WTC11 (cell line): ENCODE measurements at regions not wholly inside any gene's neighbourhood (a gene's known extent, or its start where the extent isn't known, plus 50 kb on each side); places are given as distances from the start of the nearest gene placed in this dataset.

Experiments
- ATAC-seq: fragments of 200-7000 bp; cut with Tn5 transposase; 2 replicates; pipeline ENCODE4 v1.10.0; 2021; ENCODE audit warnings: mild to moderate bottlenecking, moderate library complexity
- CTCF ChIA-PET: fragments of 300-600 bp; sonication (Branson Sonifier 250); formaldehyde crosslinking; loops from one replicate; lab custom pipeline; 2021; ENCODE audit warnings: antibody characterized with exemption; lab: Charles Lee
- POLR2A ChIA-PET: fragments of 350-600 bp; sonication (Branson Sonifier 250); formaldehyde crosslinking; loops from one replicate; lab custom pipeline; 2021; ENCODE audit warnings: antibody characterized with exemption; lab: Charles Lee
- DNase-seq: peaks from one replicate; pipeline ENCODE4 v3.0.0; 2021; ENCODE audit warnings: low spot score
- H3K27ac Mint-ChIP-seq: 2 replicates; pipeline ENCODE4 v1.8.0; 2021; ENCODE audit warnings: mixed read lengths
- H3K27me3 Mint-ChIP-seq: 2 replicates; pipeline ENCODE4 v1.8.0; 2021; ENCODE audit warnings: low read depth, mild to moderate bottlenecking, moderate library complexity, mixed read lengths
- H3K36me3 Mint-ChIP-seq: 2 replicates; pipeline ENCODE4 v1.8.0; 2021; ENCODE audit warnings: mixed read lengths
- H3K4me1 Mint-ChIP-seq: 2 replicates; pipeline ENCODE4 v1.8.0; 2022; ENCODE audit warnings: mixed read lengths
- H3K4me3 Mint-ChIP-seq: 2 replicates; pipeline ENCODE4 v1.8.0; 2021; ENCODE audit warnings: mild to moderate bottlenecking, moderate library complexity, mixed read lengths
- H3K9me3 Mint-ChIP-seq: 2 replicates; pipeline ENCODE4 v1.8.0; 2021; ENCODE audit warnings: mixed read lengths
- CBFB ChIP-seq: sonication (generic); formaldehyde crosslinking; IDR thresholded peaks from 2 replicates; pipeline ENCODE4 v1.8.1; 2022; ENCODE audit warnings: mild to moderate bottlenecking, low read depth, missing genetic modification reagents
- CREB1 ChIP-seq: sonication (generic); formaldehyde crosslinking; IDR thresholded peaks from 2 replicates; pipeline ENCODE4 v1.8.0; 2023; ENCODE audit warnings: mild to moderate bottlenecking, missing genetic modification reagents
- GABPB1 ChIP-seq: sonication (generic); formaldehyde crosslinking; IDR thresholded peaks from 2 replicates; pipeline ENCODE4 v1.8.1; 2023; ENCODE audit warnings: mild to moderate bottlenecking, missing genetic modification reagents
- GRHL2 ChIP-seq: fragments of 250-450 bp; sonication (Bioruptor Pico); IDR thresholded peaks from 2 replicates; pipeline ENCODE4 v1.8.0; 2022; ENCODE audit warnings: mild to moderate bottlenecking, moderate library complexity; ENCODE audit not compliant: insufficient replicate concordance, severe bottlenecking
- GTF2I ChIP-seq: fragments of 250-450 bp; sonication (Bioruptor Pico); conservative IDR thresholded peaks from 2 replicates; pipeline ENCODE4 v1.4.0; 2021; ENCODE audit warnings: mild to moderate bottlenecking
- IRF2 ChIP-seq: sonication (generic); formaldehyde crosslinking; IDR thresholded peaks from 2 replicates; pipeline ENCODE4 v1.8.0; 2022; ENCODE audit warnings: low read depth, missing genetic modification reagents, borderline replicate concordance
- JUN ChIP-seq: sonication (generic); formaldehyde crosslinking; IDR thresholded peaks from 2 replicates; pipeline ENCODE4 v1.8.0; 2023; ENCODE audit warnings: mild to moderate bottlenecking, missing genetic modification reagents
- NFE2L1 ChIP-seq: sonication (generic); formaldehyde crosslinking; IDR thresholded peaks from 2 replicates; pipeline ENCODE4 v1.8.1; 2023; ENCODE audit warnings: missing genetic modification reagents
- NR3C1 ChIP-seq: sonication (generic); formaldehyde crosslinking; conservative IDR thresholded peaks from 2 replicates; pipeline ENCODE4 v1.8.1; 2023; ENCODE audit warnings: low read depth, mild to moderate bottlenecking, missing genetic modification reagents
- PRRX2 ChIP-seq: fragments of 250-450 bp; sonication (Bioruptor Pico); IDR thresholded peaks from 2 replicates; pipeline ENCODE4 v1.8.0; 2021; ENCODE audit warnings: mild to moderate bottlenecking
- RELA ChIP-seq: sonication (generic); formaldehyde crosslinking; IDR thresholded peaks from 2 replicates; pipeline ENCODE4 v1.8.1; 2022; ENCODE audit warnings: missing genetic modification reagents, mild to moderate bottlenecking, borderline replicate concordance
- SMAD3 ChIP-seq: sonication (generic); formaldehyde crosslinking; IDR thresholded peaks from 2 replicates; pipeline ENCODE4 v1.8.0; 2022; ENCODE audit warnings: missing genetic modification reagents, mild to moderate bottlenecking, borderline replicate concordance
- SMAD4 ChIP-seq: sonication (generic); formaldehyde crosslinking; IDR thresholded peaks from 2 replicates; pipeline ENCODE4 v1.8.0; 2022; ENCODE audit warnings: mild to moderate bottlenecking, missing genetic modification reagents
- ZNF263 ChIP-seq: sonication (generic); formaldehyde crosslinking; IDR thresholded peaks from 2 replicates; pipeline ENCODE4 v1.8.1; 2022; ENCODE audit warnings: low read depth, mild to moderate bottlenecking, moderate library complexity, missing genetic modification reagents
- ZNF396 ChIP-seq: fragments of 250-450 bp; sonication (Bioruptor Pico); IDR thresholded peaks from 2 replicates; pipeline ENCODE4 v1.8.0; 2021; ENCODE audit warnings: mild to moderate bottlenecking, moderate library complexity, borderline replicate concordance
- ZNF671 ChIP-seq: fragments of 250-450 bp; sonication (Bioruptor Pico); IDR thresholded peaks from 2 replicates; pipeline ENCODE4 v1.8.0; 2021; ENCODE audit warnings: mild to moderate bottlenecking
- TF ChIP-seq, protein P1 (sequence below): sonication (generic); formaldehyde crosslinking; IDR thresholded peaks from 2 replicates; pipeline ENCODE4 v1.8.1; 2023; ENCODE audit warnings: mild to moderate bottlenecking, moderate library complexity, missing genetic modification reagents
- TF ChIP-seq, protein P2 (sequence below): sonication (generic); formaldehyde crosslinking; IDR thresholded peaks from 2 replicates; pipeline ENCODE4 v1.8.1; 2023; ENCODE audit warnings: mild to moderate bottlenecking, missing genetic modification reagents, moderate library complexity
- TF ChIP-seq, protein P3 (sequence below): sonication (generic); formaldehyde crosslinking; IDR thresholded peaks from 2 replicates; pipeline ENCODE4 v1.8.1; 2022; ENCODE audit warnings: low read depth, missing genetic modification reagents, borderline replicate concordance
- TF ChIP-seq, protein P4 (sequence below): fragments of 250-450 bp; sonication (Bioruptor Pico); conservative IDR thresholded peaks from 2 replicates; pipeline ENCODE4 v1.9.0; 2021; ENCODE audit warnings: mild to moderate bottlenecking
- TF ChIP-seq, protein P5 (sequence below): sonication (generic); formaldehyde crosslinking; IDR thresholded peaks from 2 replicates; pipeline ENCODE4 v1.8.0; 2022; ENCODE audit warnings: mild to moderate bottlenecking, missing genetic modification reagents
- TF ChIP-seq, protein P6 (sequence below): sonication (generic); formaldehyde crosslinking; conservative IDR thresholded peaks from 2 replicates; pipeline ENCODE4 v1.8.1; 2022; ENCODE audit warnings: mild to moderate bottlenecking, missing genetic modification reagents
- TF ChIP-seq, protein P7 (sequence below): fragments of 250-450 bp; sonication (Bioruptor Pico); IDR thresholded peaks from 2 replicates; pipeline ENCODE4 v1.9.0; 2021; ENCODE audit warnings: mild to moderate bottlenecking, borderline replicate concordance

DNA sequence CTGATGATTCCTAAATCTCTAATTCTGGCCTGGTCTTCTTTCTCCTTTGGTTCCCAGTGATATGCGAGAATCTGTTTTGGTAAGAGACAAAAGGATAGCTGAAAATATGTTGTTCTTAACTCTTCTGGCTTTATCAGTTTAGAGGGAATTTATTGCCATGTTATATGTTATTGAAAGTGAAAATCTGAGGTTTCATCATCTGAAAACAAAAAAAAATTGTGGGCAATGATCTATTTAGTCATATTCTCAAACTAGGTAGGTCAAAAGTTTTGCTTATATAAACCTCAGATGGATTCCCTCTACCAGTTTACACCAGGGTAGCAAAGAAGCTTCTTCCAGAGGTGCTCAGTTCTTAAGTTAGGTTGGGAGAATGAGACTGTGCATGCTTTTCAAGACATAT is 103.6 kb downstream of the ITM2A start (continued):
- TF ChIP-seq SMAD4 (CRISPR knock-in tag) (no peak), GABPB1 (no peak), NFE2L1 (CRISPR knock-in tag) (no peak), ZNF396 (CRISPR knock-in tag) (no peak), ZNF671 (CRISPR knock-in tag) (no peak)

DNA sequence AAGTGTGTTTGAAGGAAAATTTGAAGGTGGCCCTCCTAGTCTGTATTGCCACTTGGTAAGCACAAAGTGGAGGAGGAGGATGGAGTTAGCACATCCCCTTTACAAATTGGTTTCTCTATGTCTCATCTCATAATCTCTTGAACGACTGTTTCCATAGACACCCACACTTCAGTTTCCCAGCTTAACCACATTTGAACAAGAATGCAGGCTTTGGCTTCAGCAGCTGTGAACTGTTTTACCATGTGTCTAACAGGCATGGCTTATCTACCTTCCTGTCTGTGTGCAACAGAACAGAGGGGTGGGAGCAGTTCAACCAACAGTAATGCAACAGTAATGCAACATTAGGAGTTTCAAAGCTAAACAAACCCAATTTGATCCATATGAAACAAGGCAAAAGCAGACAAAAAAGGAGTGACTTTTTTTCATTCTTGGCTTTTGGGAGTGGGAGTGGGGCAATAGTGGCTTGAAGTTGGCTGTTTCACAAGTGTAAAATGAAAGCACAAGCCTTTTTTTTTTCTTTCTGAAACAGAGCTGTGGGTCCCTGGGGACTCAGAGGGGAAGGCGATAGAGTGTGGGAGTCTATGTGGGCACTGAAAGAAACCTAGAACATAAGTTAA is 108.0 kb downstream of the ITM2A start:
- Mint-ChIP-seq H3K27ac (no peak overlapping the region), H3K4me1 (no peaks in the 10 kb centered on the region)
- CTCF ChIA-PET = no interaction called here
- no peak for ATAC-seq
- TF ChIP-seq ZNF396 (CRISPR knock-in tag) (no peak), CREB1 (no peak), NR3C1 (no peak), RELA (CRISPR knock-in tag) (no peak)
- TF ChIP-seq, protein P1, sequence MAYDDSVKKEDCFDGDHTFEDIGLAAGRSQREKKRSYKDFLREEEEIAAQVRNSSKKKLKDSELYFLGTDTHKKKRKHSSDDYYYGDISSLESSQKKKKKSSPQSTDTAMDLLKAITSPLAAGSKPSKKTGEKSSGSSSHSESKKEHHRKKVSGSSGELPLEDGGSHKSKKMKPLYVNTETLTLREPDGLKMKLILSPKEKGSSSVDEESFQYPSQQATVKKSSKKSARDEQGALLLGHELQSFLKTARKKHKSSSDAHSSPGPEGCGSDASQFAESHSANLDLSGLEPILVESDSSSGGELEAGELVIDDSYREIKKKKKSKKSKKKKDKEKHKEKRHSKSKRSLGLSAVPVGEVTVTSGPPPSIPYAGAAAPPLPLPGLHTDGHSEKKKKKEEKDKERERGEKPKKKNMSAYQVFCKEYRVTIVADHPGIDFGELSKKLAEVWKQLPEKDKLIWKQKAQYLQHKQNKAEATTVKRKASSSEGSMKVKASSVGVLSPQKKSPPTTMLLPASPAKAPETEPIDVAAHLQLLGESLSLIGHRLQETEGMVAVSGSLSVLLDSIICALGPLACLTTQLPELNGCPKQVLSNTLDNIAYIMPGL (CRISPR knock-in tag) = no peak
- TF ChIP-seq, protein P2, sequence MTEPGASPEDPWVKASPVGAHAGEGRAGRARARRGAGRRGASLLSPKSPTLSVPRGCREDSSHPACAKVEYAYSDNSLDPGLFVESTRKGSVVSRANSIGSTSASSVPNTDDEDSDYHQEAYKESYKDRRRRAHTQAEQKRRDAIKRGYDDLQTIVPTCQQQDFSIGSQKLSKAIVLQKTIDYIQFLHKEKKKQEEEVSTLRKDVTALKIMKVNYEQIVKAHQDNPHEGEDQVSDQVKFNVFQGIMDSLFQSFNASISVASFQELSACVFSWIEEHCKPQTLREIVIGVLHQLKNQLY (CRISPR knock-in tag) = no peak
- TF ChIP-seq, all 79 proteins: peak for 0
- Mint-ChIP-seq H3K4me3 (no peak overlapping the region), H3K36me3 (no peaks in the 10 kb centered on the region), H3K9me3 (peaks cover 14% of the 10 kb centered on the region; the same call in 1 of the 2 replicates), H3K27me3 (no peaks in the 10 kb centered on the region)
- DNase-seq = no peak
- POLR2A ChIA-PET = no interaction called here

DNA sequence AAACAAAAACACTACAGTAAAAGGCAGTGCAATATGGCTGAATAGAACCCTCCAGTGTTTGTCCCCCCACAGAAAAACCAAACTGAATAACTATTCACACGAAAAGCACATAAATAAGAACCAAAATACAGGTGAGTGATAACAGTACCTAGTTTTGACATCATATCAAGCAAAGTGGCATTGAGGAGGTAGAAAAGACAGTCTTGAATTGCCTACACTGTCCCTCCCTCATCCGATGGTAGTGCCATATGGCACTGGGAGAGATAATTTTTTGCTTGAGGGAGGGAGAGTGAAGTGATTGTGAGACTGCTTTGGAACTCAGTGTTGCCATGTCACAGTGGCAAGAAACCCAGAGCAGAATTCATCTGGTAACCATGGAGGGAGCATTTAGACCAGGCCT is 99.2 kb downstream of the GPR174 start:
- no peak for DNase-seq
- Mint-ChIP-seq H3K4me1 (no peaks in the 10 kb centered on the region), H3K36me3 (no peaks in the 10 kb centered on the region), H3K27me3 (no peaks in the 10 kb centered on the region; the same call in 1 of the 2 replicates), H3K9me3 (no peaks in the 10 kb centered on the region), H3K4me3 (no peak overlapping the region), H3K27ac (no peak overlapping the region)
- POLR2A ChIA-PET = no interaction called here
- no peak for ATAC-seq
- CTCF ChIA-PET = no interaction called here
- TF ChIP-seq JUN (CRISPR knock-in tag) (no peak), PRRX2 (no peak), GRHL2 (CRISPR knock-in tag) (no peak), ZNF263 (CRISPR knock-in tag) (no peak), CBFB (CRISPR knock-in tag) (no peak), IRF2 (CRISPR knock-in tag) (no peak), GTF2I (CRISPR knock-in tag) (no peak), SMAD3 (CRISPR knock-in tag) (no peak)
- TF ChIP-seq, protein P3, sequence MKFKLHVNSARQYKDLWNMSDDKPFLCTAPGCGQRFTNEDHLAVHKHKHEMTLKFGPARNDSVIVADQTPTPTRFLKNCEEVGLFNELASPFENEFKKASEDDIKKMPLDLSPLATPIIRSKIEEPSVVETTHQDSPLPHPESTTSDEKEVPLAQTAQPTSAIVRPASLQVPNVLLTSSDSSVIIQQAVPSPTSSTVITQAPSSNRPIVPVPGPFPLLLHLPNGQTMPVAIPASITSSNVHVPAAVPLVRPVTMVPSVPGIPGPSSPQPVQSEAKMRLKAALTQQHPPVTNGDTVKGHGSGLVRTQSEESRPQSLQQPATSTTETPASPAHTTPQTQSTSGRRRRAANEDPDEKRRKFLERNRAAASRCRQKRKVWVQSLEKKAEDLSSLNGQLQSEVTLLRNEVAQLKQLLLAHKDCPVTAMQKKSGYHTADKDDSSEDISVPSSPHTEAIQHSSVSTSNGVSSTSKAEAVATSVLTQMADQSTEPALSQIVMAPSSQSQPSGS (CRISPR knock-in tag) = no peak
- TF ChIP-seq, protein P4, sequence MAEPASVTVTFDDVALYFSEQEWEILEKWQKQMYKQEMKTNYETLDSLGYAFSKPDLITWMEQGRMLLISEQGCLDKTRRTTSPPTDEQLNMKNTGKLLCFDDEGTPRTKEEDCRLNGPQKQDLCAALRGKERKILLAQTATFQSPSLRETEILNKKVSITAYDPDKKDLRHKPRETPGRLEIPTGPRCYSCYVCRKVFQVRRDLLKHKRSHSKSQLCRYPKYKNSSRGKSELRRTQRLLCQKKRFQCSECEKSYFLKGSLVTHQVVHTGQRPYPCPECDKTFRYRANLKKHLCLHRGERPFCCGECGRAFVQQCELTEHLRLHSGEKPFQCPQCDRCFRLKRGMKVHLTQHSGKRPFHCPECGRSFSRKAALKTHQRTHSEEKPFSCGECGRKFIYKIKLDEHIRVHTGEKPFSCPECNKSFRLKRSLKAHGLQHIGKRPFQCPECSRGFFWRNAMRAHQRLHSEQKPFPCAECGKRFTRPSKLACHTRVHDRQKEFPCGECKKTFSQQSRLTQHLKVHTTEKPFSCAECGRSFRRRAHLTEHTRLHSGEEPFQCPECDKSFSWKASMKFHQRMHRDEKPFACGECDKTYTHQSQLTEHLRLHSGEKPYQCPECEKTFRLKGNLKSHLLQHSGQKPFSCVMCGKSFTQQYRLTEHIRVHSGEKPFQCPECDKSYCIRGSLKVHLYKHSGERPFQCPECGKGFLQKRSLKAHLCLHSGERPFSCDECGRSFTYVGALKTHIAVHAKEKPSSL = no peak
- TF ChIP-seq, protein P5, sequence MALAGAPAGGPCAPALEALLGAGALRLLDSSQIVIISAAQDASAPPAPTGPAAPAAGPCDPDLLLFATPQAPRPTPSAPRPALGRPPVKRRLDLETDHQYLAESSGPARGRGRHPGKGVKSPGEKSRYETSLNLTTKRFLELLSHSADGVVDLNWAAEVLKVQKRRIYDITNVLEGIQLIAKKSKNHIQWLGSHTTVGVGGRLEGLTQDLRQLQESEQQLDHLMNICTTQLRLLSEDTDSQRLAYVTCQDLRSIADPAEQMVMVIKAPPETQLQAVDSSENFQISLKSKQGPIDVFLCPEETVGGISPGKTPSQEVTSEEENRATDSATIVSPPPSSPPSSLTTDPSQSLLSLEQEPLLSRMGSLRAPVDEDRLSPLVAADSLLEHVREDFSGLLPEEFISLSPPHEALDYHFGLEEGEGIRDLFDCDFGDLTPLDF (CRISPR knock-in tag) = no peak
- TF ChIP-seq, protein P6, sequence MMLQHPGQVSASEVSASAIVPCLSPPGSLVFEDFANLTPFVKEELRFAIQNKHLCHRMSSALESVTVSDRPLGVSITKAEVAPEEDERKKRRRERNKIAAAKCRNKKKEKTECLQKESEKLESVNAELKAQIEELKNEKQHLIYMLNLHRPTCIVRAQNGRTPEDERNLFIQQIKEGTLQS (CRISPR knock-in tag) = no peak
- TF ChIP-seq, protein P7, sequence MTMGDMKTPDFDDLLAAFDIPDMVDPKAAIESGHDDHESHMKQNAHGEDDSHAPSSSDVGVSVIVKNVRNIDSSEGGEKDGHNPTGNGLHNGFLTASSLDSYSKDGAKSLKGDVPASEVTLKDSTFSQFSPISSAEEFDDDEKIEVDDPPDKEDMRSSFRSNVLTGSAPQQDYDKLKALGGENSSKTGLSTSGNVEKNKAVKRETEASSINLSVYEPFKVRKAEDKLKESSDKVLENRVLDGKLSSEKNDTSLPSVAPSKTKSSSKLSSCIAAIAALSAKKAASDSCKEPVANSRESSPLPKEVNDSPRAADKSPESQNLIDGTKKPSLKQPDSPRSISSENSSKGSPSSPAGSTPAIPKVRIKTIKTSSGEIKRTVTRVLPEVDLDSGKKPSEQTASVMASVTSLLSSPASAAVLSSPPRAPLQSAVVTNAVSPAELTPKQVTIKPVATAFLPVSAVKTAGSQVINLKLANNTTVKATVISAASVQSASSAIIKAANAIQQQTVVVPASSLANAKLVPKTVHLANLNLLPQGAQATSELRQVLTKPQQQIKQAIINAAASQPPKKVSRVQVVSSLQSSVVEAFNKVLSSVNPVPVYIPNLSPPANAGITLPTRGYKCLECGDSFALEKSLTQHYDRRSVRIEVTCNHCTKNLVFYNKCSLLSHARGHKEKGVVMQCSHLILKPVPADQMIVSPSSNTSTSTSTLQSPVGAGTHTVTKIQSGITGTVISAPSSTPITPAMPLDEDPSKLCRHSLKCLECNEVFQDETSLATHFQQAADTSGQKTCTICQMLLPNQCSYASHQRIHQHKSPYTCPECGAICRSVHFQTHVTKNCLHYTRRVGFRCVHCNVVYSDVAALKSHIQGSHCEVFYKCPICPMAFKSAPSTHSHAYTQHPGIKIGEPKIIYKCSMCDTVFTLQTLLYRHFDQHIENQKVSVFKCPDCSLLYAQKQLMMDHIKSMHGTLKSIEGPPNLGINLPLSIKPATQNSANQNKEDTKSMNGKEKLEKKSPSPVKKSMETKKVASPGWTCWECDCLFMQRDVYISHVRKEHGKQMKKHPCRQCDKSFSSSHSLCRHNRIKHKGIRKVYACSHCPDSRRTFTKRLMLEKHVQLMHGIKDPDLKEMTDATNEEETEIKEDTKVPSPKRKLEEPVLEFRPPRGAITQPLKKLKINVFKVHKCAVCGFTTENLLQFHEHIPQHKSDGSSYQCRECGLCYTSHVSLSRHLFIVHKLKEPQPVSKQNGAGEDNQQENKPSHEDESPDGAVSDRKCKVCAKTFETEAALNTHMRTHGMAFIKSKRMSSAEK (CRISPR knock-in tag) = no peak
